A549 (cell line): ENCODE measurements at regions not wholly inside any gene's neighbourhood (a gene's known extent, or its start where the extent isn't known, plus 50 kb on each side); places are given as distances from the start of the nearest gene placed in this dataset.

Experiments
- CBX2 ChIP-seq: fragments of 200-600 bp; sonication (generic); IDR thresholded peaks from 2 replicates; pipeline ENCODE4 v1.6.1; 2016; ENCODE audit warnings: low read depth, mild to moderate bottlenecking, borderline replicate concordance
- CTCF ChIP-seq: fragments of >200 bp; sonication (Bioruptor Twin); formaldehyde crosslinking; IDR thresholded peaks from 3 replicates; pipeline ENCODE4 v1.5.1; 2016
- EP300 ChIP-seq, 2 experiments: fragments of >200 bp; sonication (Bioruptor Twin); formaldehyde crosslinking; IDR thresholded peaks; 2 replicates in 1 of 2; 3 replicates in 1 of 2; pipeline ENCODE4 v1.6.1; 2016 to 2017
- HDAC2 ChIP-seq: fragments of 200-600 bp; sonication (generic); IDR thresholded peaks from 2 replicates; pipeline ENCODE4 v1.6.1; 2016
- JUN ChIP-seq, 2 experiments: fragments of >200 bp; sonication (Bioruptor Twin); formaldehyde crosslinking; IDR thresholded peaks; 2 replicates in 1 of 2; 3 replicates in 1 of 2; pipeline ENCODE4 v1.6.1; 2016 to 2017
- MAX ChIP-seq: IDR thresholded peaks from 2 replicates; pipeline ENCODE4 v1.6.1; 2012
- MYC ChIP-seq: IDR thresholded peaks from 2 replicates; pipeline ENCODE4 v1.6.1; 2012; ENCODE audit warnings: mild to moderate bottlenecking, inconsistent platforms, low read length, improper control_type of control experiment, borderline replicate concordance
- NPAS2 ChIP-seq: fragments of 250-450 bp; sonication (Bioruptor Pico); IDR thresholded peaks from 2 replicates; pipeline ENCODE4 v1.8.0; 2022; ENCODE audit warnings: mild to moderate bottlenecking, moderate library complexity, borderline replicate concordance
- PHF8 ChIP-seq: fragments of 200-600 bp; sonication (generic); IDR thresholded peaks from 2 replicates; pipeline ENCODE4 v1.6.1; 2016; ENCODE audit warnings: low read depth, mild to moderate bottlenecking, antibody characterized with exemption, moderate library complexity, borderline replicate concordance
- POLR2A ChIP-seq: IDR thresholded peaks from 2 replicates; pipeline ENCODE4 v1.6.1; 2012; ENCODE audit warnings: mild to moderate bottlenecking, low read length
- REST ChIP-seq: fragments of 200-600 bp; sonication (generic); IDR thresholded peaks from 2 replicates; pipeline ENCODE4 v1.6.1; 2016; ENCODE audit warnings: antibody characterized with exemption, mild to moderate bottlenecking, moderate library complexity
- RFX5 ChIP-seq: fragments of 450-650 bp; IDR thresholded peaks from 2 replicates; pipeline ENCODE4 v1.7.1; 2014; ENCODE audit warnings: antibody characterized with exemption, mild to moderate bottlenecking, moderate library complexity

DNA sequence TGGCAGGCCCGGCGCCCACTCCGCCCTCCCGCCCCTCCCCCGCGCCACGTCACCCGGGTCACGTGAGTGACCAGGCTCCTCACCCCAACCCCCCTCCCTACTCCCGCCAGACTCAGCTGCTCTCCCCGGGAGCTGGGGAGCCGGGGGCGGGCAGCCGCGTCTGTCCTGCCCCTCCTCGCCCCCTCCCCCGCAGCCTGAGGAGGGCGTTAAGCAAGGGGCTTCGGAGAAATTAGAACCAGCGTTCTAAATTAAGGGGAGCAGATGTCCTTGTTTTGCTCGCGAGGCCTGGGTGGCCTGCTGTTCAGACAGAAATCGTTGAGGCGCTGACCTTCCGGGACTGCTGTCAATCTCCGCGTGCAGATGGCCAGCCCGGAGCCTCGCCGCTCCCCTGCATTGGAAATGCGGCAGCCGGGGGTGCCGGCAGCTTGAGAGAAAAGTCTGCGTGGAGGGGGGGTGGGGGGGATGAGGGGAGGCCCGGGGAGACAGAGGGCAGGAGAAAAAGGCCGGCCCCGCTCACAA is 102.2 kb upstream of the ZNF438 start:
- TF ChIP-seq CTCF: no peak
- TF ChIP-seq POLR2A: no peak
- no peak for TF ChIP-seq HDAC2
- no peak for TF ChIP-seq MYC
- TF ChIP-seq JUN (IDR thresholded peaks at IDR 0.05): no peak
- no peak for TF ChIP-seq EP300 (IDR thresholded peaks at IDR 0.05)
- no peak for TF ChIP-seq MAX
- TF ChIP-seq RFX5: no peak
- no peak for TF ChIP-seq PHF8
- TF ChIP-seq REST: no peak
- no peak for TF ChIP-seq CBX2
- TF ChIP-seq NPAS2: no peak
